ENCODE measurements at regions not wholly inside any gene's neighbourhood (a gene's known extent, or its start where the extent isn't known, plus 50 kb on each side); places are given as distances from the start of the nearest gene placed in this dataset.
A peak's percentile ranks its signal among the peaks of the same experiment; 100 is the strongest.

DNA sequence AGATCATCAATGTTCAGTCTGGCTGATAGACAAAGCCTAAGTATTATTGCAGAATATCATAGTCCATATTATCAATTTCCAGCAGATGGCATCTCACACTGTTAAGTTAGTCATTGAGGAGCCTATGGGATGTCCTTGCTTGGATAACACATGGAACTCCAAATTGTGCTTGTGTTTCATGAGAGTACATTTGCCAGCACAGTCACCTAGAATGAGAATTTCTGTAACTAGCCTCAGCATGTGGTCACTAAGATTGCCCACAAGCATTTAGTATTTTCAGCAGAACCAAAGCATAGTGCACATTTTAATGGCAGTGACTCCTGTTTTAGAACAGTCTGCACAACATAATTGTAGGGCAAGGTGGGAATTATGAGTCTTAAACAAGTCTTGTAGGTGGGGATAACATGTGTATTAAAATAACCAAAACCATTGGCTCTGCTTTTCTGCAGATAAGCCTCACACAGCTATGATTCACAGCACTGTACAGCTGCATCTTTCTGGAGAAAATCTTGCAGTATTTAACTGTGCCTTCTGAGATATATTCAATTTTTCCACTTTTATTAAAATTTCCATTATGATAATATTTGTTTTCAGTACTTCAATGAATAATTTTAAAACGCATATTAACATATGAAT, 882.8 kb upstream of the SOX9 start:
- DNase-seq, result no peak

DNA sequence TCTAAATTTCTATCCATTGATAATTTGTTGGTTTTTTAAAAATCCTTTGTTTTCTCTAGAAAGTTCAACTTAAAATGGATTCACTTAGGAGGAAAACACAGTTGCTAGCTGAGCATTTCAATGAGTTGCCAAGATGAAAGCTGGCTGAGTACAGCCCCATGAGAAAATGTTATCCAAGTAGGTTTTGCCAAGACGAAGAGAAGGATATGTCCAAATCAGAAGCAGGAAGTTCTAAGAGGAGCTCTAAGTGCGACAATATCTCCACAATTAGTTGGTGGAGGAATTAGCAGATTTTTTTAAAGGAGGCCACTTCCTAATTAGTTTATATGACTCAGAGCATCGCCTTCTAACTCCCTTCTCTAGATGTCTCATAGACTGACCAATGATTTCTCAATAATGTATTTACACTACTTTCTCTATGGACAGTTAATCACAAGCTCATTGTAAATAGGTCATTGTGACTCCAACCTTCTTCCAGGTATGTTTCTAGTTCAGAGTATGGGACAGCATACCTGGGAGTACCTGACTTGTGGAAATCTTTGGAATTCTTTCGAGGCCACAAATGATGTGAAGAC, 873.3 kb upstream of the SOX9 start:
- no peak for DNase-seq

DNA sequence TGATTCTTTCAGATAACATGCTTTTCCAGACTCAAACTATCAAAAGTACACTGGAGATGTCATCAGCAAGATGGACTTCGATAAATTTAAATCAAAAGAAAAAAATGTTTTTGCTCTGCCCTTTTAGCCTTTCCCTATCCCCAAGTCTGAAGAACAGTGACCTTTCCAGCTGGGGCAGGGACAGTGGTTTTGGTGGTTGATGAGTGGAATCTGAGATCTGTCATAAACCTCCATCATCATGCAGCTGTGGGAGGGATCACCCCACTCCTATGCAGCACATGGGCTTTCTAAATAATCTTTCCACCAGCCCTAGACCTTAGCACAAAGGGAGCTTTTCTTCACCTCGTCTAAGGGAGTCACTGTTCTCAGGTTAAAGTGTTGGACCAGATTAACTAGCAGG, 869.5 kb upstream of the SOX9 start:
- no peak for DNase-seq

DNA sequence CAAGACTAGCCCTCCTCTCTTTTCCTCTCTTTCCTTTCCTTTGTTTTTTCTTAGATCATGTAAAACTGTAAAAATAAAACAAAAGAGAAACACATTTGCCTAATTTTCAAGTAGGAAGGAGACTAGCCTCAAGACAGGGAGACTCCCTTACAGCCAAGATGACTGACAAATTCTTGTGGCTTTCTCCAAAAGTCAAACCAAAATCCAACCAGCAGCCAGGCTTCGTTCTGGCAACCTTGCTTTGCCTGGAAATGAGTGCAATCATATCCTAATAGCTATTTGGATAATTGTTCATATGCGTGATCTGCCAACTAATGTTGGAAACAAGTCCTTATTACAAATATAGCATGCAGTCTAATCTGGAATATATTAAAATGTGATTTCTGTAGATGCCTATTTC, 868.9 kb upstream of the SOX9 start:
- no peak for DNase-seq

DNA sequence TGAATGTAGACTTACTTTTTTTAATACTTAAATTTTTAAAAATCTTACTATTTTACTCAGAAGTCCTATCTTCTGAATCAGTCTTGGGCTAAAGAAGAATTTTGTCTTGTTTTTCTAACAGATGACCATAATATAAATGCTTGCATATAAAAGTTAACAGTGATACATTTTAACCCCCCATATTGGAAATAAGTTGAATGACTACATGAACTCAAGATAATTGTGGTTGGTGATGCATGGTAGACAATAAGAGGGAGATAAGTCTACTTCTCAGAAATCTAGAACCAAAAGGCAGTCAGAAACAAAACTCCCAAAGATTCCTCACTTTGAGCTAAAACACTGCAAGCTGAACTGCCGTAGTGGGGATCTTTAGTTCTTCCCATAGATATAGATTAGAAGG, 868.4 kb upstream of the SOX9 start:
- DNase-seq, result no peak

DNA sequence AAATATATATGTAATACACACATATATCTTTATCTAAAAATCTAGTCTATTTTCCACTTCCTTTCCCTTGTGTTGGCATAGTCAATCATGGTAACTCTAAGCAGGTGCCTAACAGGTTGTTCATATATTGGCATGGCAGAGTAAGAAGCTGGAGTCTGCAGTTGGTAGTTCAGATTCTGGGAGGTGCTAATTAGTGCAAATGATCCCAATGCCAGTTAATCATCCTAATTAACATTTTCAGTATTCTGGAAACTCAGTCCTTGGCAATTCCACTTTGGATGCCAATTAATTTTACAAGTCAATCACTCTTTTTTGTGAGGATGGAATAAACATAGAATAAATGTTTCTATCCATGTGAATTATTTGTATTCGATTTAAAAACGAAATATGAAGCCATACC, 863.7 kb upstream of the SOX9 start:
- no peak for DNase-seq

DNA sequence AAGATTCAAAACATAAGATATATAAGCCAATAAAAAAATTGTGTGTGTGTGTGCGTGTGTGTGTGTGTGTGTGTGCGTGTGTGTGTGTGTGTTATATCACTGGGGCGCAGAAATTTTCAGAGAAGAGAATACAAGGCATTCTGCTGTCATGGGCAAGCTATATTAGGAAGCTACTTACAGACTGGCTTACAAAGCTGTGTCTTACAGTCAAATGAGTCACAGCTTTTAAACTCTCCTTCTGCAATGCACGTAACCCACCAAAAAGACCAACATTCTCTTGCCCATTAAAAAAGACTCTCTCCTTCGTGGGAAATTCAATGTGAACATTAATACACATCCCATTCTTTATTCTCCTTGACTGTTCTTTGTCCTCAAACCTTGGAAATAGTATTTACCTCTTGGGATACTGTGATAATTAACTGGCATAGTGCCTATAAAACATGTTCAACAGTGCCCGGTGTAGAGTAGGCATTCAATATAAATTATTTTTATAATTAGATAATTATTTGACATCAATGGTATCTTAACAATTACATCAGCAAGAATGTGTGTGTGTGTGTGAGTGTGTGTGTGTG, 860.4 kb upstream of the SOX9 start:
- no peak for DNase-seq

DNA sequence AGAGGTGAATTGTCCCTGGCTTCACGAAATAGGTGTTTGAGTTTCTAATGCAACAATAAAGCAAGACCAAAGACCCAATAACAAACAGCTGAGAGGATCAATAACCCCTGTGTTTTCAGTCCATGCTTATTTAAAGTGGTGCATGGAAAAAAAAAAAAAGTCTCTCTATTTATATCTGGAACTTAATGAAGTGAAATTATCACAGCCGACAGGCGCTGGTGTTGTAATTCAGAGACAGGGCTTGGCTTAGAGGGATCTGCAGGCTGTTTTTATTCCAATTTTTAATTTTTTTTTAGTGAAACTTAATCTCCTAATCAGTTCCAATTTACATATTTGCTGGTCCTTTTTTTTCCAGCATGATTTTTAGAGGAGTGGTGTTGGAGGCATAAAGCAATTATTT, 858.2 kb upstream of the SOX9 start:
- DNase-seq, result no peak

DNA sequence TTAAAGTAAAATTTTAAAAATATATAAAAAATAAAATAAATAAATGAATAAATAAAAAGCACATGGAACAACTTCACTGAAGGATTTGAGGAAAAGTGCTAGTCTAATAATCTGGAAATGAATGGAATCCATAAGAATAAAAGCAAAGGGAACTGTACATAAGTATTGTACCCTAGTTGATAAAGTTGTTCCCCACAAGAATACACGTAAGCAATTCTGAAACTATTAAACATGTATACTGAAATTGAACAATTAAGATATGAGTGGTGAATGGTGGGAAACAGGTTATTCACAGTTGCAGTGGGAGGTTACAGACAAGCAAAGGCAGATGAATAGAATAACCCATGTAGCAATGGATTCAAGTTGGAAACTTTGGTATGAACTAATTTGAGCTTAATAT, 853.2 kb upstream of the SOX9 start:
- no peak for DNase-seq

DNA sequence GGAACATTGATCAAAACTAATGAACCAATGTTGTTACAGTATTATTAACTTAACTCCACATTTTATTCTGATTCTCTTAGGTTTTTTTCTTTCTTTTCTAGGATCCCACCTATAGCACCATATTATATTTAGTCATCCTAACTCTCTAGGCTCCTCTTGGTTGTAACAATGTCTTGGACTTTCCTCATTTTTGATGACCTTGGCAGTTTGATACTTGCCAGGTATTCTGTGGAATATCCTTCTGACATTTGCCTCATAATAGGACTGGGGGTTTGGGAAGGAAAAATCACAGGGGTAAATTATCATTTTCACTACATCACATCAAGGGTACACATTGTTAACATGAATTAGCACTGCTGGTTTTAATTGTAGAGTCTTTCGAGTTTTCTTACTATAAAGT, 851.6 kb upstream of the SOX9 start:
- DNase-seq, result no peak

DNA sequence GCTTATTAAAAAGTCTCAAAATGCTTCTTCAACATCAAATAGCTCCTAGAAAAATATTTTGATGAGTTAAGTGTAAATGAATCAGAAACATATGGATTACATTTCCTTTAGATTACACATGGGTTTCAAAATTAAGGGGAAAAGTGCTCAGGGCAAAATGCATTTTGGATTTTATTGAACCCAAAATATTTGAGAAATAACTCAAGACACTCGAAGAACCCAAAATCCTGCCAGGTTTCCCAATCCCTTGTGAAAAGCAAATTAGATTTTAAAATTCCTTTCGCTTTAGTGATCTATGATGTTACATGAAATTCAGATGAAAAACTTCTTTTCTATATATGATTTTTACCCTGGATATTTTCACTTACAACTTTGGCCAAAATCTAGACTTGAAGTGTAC, 847.4 kb upstream of the SOX9 start:
- no peak for DNase-seq

DNA sequence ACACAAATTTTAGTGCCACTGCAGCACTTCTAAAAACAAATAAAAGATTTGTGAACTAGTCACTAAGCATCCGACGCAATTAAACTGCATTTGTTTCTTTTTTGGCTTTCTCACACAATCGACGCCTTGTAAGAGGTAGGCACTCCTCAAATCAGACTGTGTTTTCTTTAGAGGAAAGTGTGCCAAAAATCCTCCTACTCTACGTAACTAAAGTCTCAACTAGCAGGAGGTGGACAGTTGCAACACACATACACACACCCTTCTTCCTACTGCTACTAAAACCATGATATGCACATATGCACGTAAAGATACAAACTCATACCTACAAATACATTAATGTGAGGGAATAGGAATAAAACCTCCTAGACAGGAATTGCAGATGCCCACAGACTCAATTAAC, 844.7 kb upstream of the SOX9 start:
- DNase-seq, result no peak

DNA sequence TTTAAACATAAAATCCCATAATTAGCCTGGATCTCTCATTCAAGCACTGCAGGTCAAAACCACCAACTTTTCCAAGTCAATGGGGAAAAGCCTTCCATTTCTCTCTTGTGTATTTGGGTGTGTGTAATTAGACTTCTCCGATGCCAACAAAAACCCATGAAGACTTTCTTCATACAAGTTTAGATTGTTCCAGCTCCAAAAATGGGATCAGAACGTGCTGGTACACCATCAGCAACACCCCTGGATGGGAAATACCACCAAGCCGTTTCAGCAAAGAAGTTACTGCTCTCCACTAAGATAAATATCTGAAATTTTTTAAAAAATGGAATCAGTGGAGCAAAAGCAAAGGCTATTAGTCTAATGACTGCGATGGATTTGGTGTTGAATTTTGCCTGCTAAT, 837.3 kb upstream of the SOX9 start:
- DNase-seq, result no peak

DNA sequence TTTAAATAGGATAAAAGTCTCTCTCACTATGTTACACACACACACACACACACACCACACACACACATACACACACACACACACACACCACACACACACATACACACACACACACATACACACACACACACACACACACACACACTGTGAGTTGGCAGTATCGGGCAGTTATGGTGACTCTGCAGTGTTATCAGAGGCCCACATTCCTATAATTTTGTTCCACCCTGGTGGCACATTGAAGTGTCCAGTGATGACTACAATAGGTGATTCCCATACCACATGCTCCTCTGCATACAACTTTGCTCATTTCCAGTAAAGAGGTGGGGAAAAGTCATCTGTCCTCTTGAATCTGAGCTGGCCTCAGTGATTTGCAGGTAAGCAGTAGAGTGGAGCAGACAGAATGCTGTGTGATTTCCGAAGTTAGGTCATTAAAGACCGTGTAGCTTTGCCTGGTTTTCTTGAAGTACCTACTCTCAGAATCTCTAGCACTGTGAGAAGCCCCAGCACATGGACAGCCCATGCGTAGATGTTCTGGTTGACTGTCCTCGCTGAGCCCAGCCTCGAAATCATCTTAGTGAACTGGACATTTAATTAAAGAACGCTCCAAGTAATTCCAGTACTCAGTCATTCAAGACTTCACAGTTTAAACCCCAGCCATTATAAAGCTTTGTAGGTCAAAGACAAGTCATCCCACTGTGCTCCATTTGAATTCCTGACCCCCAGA, 836.6 kb upstream of the SOX9 start:
- no peak for DNase-seq

DNA sequence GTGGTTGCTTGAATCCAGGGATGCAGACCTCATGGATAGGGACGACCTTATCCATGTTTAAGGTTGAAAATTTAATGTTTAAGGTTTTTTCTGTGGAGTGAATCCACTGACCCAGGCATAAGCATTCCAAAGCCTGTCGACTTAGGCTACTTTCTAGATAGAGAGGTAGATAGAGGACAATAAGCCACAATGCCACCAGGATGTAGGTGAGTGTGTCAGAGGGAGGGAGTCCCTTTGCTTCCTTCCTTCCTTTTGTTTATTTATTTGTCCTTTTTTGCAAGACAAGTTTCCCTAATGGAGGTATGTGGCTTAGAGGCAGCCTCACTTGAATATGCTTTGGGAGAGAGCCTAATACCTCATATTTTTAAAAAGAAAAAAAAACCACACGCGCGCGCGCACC, 834.2 kb upstream of the SOX9 start:
- no peak for DNase-seq

DNA sequence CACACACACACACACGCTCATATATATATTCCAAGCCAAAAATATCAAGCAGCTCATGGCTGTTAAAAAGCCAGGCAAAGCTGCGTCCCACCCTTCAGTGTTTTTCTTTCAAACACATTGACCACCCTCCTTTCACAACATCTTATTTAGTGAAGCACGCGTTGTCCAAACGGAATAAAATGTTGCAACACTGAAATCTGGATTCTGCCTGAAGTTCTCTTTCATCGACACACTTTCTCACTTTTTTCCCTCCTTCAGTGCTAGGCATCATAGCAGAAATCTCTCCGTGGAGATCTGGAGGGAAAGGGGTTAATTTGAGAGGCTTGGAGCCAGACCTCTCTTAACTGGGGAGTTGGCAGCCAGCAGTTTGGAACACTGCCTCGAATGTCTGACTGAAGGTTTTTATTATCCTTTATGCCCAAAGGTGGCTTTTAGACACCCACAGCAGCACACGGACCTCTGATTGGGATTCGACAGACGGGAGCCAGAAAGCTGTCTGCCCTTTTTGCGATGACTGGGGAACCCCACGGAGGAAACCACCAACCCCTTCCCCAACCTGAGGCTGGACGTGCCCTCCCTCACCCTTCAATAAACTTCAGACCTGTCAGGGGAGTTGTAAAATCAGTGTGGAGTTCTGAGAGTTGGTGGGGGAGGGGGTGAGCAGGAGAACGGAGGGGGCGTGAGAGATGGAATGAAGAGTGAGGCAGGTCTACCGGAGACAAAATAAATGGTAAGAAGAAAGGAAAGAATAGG, 833.6 kb upstream of the SOX9 start:
- DNase-seq, result peak; percentile 51

DNA sequence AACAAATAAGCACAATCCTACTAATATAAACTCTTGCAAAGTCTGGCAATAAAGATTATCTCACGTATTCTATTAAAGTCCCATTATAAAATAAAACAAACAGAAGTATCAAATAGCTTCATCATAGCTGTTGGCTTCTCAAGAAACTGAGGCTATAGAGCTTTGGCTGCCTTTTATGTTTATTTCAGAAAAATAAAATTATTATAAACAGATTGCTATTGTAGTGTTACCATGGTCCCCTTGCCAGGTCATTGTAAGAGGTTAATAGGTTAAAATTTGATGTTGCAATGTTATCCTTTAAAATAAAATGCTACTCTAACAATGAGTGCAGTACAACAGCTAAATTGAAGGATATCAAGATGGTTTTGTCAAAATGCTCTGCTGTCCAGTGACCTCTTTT, 828.8 kb upstream of the SOX9 start:
- no peak for DNase-seq

DNA sequence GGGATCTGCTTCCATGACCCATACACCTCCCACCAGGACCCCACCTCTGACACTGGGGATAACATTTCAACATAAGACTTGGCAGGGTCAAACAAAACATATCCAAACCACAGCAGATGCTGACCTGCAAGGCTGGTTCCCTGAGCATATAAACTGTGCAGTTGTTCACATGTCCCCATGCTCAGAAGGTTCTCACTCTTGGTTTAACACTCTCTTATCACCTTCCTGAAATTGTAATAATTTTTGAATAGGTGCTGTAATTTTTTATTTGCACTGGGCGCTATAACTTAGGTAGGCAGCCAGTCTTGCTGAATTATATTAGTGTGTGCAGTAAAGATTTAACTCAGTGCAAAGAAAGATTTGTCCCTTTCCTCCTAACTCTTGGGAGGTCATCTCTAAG, 824.8 kb upstream of the SOX9 start:
- no peak for DNase-seq

DNA sequence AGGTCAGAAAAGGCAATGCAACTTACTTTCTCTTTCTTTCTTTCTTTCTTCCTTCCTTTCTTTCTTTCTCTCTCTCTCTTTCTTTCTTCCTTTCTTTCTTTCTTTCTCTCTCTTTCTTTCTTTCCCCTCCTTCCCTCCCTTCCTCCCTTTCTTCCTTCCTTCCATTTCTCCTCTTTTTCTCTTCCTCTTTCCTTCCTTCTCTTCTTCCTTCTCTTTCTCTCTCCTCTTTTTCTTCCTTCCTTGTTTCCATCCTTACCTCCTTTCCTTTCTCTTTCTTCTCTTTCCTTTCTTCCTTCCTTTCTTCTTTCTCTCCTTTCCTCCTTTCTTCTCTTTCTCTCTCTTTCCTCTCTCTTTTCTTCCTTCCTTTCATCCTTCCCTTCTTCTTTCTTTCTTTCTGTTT, 819.8 kb upstream of the SOX9 start:
- no peak for DNase-seq

DNA sequence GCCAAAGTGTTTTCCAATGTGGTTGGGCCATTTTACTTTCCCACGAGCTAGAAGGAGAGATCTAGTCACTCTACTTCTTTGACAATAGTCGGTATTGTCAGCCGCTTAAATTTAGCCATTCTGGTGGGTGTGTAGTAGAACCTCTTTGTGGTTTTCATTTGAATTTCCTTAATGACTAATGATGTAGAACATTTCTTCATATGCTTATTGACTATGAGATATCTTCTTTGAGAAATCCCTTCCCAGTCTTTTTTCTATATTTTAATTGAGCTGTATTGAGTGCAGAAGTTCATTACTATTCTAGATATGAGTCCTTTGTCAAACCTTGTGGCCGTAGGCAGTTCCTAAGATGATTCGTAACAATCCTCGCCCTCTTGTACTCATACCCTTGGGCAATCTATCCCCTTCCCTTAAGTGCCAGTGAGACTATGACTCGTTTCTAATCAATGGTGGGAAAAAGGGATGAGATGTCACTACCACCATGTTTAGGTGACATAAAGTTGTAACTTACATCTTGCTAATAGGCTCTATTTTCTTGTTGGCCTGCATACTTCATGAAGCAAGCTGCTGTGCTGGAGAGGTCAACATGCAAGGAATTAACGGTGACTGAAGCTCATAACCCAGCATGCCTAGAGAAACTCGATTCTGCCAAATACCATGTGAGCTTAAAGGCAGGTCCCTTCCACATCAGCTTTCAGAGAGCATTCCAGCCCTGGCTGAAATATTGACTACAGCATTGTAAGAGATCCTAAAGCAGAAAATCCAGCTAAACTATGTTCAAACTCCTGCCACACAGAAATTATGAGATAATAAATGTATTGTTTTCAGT, 817.9 kb upstream of the SOX9 start:
- DNase-seq, result no peak

DNA sequence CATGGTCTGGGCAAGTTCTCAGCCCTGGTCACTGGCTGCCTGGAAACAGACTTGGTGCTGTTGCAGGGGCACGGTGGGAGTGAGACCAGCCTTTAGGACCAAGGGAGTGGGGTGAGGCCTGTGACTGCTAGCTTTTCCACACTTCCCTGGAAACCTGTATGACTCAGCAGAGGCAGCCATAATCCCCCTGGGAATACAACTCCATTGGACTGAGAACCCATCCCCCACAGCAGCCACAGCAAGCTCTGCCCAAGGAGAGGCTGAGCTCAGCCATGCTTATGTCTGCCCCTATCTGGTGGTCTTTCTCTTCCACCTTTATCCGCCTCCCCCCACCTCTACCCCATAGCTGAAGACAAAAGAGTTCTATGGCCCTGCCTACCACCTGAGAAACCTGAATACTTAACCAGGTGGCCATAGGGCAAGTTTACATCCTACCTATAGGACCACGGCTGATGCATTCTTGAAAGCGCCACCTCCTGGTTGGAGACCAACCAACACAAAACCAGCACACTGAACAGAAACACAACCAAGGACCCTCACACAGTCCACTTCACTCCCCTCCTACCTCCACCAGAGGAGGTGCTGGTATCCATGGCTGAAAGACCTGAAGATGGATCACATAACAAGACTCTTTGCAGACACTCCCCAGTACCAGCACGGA, 816.2 kb upstream of the SOX9 start:
- DNase-seq, result no peak

DNA sequence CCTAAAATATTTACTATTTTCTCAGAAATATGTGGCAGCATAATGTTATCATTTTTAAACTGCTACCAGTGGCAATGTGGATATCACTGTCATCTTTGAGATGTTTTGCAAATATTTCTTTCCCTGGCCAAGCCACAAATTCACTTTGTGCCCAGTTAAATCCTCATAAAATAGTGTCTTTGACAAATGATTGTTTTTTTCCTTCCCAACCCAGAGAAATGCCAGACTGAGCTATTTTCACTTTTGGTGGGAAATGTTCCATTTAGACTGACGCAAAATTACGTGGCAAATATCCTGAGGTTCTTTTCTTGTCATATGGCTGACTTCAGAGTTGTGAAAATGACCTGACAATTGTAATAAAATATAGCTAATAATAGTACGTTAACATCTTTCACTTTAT, 807.0 kb upstream of the SOX9 start:
- no peak for DNase-seq
